GM19043 (cell line): ENCODE measurements at regions not wholly inside any gene's neighbourhood (a gene's known extent, or its start where the extent isn't known, plus 50 kb on each side); places are given as distances from the start of the nearest gene placed in this dataset.

ENCODE experiments used
- ATAC-seq: cut with Tn5 transposase; IDR thresholded peaks from one replicate; pipeline ENCODE4 v1.9.1; 2021; ENCODE audit warnings: low read depth; ENCODE audit not compliant: unreplicated experiment

- ATAC-seq = no peak
Measured at GRCh38 chr6:169944415-169944814, 193.0 kb downstream of the ERMARD start.

- no peak for ATAC-seq
Measured at GRCh38 chr6:169944061-169944337, 192.6 kb downstream of the ERMARD start.

GRCh38 chr6:169943241-169944060 is 192.0 kb downstream of the ERMARD start:
- no peak for ATAC-seq

- ATAC-seq = no peak
Measured at GRCh38 chr6:169942173-169942572, 190.8 kb downstream of the ERMARD start.

GRCh38 chr6:169940481-169941271 is 189.3 kb downstream of the ERMARD start:
- ATAC-seq = no peak

GRCh38 chr6:169939554-169940164 is 188.2 kb downstream of the ERMARD start:
- ATAC-seq = no peak

GRCh38 chr6:169938731-169939130 is 187.3 kb downstream of the ERMARD start:
- ATAC-seq = no peak

- no peak for ATAC-seq
Measured at GRCh38 chr6:169938262-169938701, 186.9 kb downstream of the ERMARD start.

GRCh38 chr6:169937389-169938261 is 186.2 kb downstream of the ERMARD start:
- ATAC-seq = no peak

- ATAC-seq = no peak
Measured at GRCh38 chr6:169936355-169936975, 185.0 kb downstream of the ERMARD start.

- ATAC-seq = no peak
Measured at GRCh38 chr6:169935861-169936260, 184.4 kb downstream of the ERMARD start.

- ATAC-seq = no peak
Measured at GRCh38 chr6:169935348-169935718, 183.9 kb downstream of the ERMARD start.

GRCh38 chr6:169934699-169935347 is 183.4 kb downstream of the ERMARD start:
- no peak for ATAC-seq

- no peak for ATAC-seq
Measured at GRCh38 chr6:169933839-169934698, 182.6 kb downstream of the ERMARD start.

GRCh38 chr6:169933251-169933821 is 181.9 kb downstream of the ERMARD start:
- no peak for ATAC-seq

- ATAC-seq = no peak
Measured at GRCh38 chr6:169932491-169932890, 181.1 kb downstream of the ERMARD start.

GRCh38 chr6:169931261-169931660 is 179.8 kb downstream of the ERMARD start:
- ATAC-seq = no peak

GRCh38 chr6:169930799-169931198 is 179.4 kb downstream of the ERMARD start:
- ATAC-seq = no peak
